Fibroblast of skin of right biceps (primary cell): ENCODE measurements at regions not wholly inside any gene's neighbourhood (a gene's known extent, or its start where the extent isn't known, plus 50 kb on each side); places are given as distances from the start of the nearest gene placed in this dataset.

ENCODE experiments used
- DNase-seq: peaks from one replicate; pipeline ENCODE4 v3.0.0-alpha.2; 2013

DNA sequence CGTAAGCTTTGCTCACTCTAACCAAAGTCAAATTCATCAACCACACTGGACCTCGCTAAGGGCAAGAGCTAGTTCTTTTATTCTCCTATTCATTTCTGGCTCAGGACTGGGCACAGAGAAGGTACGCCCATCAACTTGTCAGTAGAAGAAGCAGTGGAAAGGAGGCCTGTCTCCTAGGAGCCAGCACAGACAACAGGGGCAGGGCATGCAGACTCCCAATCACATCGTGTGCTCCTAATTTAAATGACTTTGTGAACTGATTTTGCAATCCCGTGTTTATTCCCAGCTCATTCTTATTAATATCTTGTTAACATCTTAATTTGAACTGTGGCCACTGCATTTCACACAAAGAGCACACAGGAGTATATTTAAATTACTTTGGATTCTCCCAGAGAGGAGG, 161.1 kb upstream of the BCL6 start:
- DNase-seq = no peak

GRCh38 chr3:187906920-187907319, 161.7 kb upstream of the BCL6 start:
- no peak for DNase-seq

DNA sequence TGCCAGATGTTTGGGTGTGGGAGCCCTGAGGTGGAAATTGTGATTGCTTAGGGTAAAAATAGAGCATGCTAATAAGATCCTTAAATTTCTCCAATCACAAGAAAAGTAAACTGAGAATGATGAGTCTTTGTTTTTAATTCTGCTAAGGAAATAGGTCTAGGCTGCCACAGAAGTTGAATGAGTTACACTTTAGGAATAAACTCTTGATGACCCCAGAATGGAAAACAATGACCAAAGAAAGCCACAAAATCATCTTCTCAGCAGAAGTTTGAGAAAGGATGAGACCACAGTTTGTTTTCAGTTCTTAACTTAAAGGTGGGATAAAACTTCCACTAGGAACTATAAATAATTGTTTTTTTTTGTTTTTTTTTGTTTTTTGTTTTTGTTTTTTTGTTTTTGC, 164.6 kb upstream of the BCL6 start:
- peak; percentile 34 for DNase-seq

GRCh38 chr3:187912007-187912406, 166.7 kb upstream of the BCL6 start:
- no peak for DNase-seq

- DNase-seq = peak; percentile 35
These were observed 168.4 kb upstream of the BCL6 start for GRCh38 chr3:187913617-187914033.

- DNase-seq = no peak
These were observed 169.0 kb upstream of the BCL6 start for GRCh38 chr3:187914231-187914630.

DNA sequence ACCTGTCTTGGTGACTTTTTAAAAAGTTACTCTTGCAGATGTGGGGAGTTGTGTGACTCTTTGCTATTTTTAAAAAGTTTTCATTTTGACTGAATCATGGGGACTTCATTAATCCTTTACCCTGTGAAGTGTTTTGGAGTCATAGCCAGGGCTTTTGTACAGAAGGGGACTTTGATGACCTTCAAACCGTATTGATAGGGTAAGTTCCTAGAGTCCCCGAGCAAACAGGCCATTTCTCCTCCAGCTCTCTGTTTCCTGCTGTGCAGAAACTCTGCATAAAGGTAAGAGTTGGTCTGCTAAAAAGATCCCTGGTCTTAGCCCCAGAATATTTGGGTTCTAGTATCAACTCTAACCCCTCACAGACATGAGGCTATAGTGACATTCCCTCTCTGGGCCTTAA, 170.8 kb upstream of the BCL6 start:
- DNase-seq = no peak

DNA sequence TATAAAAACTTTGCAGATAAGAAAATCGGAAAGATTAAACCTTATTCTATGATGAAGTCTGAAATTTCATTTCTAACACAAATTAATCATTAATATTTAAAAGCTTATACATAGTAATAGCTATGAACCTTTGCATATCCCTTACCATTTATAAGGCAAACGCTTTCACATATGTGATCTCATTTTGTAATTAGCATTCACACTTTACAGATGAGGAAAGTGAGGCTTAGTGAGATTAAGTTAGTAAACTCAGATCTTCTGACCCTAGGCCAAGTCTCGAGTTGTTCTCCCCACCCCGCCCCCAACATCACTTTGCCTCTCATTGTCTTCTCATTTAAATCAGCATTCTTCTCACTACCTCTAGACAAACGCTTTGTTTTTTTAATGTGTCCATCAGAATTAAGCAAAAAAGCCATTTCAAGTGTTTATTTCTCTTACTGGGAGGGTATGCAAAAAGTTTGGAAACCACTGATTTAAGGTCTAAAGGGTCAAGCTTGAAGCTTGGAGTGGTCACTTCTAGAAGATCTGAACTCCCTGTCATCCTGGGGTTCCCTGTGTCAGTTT, 172.9 kb upstream of the BCL6 start:
- no peak for DNase-seq

DNA sequence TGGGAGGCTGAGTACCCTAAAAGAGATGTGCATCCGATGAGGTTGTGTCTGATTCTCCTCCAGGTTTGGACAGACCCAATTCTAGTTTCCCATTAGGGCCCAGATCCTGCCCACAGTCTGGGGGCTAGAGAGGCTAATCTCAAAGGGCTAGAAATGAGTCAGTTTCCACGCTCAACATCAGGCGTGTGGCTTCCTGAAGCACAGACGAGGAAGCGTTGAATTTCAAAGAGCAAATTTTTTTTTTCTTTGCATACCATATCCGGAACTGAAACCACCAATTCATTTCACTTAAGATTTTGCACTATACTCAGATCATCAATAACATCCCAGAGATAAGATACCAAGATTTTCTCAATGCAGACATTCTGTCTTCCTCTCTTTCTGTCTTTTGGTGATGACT, 173.8 kb upstream of the BCL6 start:
- DNase-seq = no peak

- DNase-seq = no peak
These were observed 174.3 kb upstream of the BCL6 start for GRCh38 chr3:187919544-187919943.

DNA sequence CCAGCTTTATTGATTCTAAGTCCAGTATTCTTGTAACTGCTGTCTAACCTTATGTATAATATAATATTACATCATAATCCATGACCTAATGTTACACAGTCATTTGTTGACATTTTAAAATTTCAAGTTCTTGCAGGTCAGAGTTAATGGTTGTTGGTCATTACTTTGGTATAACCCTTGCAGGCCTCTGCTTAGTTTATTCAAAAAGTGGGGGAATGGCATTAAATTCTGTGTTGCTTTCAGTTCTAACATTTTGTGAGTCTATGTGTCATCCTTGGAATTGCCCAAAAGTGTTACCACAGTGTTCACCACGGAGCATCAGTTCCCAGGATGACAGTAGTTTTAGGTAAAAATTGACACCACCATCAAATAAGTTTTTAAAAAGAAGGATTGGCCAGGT, 174.8 kb upstream of the BCL6 start:
- DNase-seq = no peak

- peak; percentile 40 for DNase-seq
These were observed 175.6 kb upstream of the BCL6 start for GRCh38 chr3:187920913-187921312.

DNA sequence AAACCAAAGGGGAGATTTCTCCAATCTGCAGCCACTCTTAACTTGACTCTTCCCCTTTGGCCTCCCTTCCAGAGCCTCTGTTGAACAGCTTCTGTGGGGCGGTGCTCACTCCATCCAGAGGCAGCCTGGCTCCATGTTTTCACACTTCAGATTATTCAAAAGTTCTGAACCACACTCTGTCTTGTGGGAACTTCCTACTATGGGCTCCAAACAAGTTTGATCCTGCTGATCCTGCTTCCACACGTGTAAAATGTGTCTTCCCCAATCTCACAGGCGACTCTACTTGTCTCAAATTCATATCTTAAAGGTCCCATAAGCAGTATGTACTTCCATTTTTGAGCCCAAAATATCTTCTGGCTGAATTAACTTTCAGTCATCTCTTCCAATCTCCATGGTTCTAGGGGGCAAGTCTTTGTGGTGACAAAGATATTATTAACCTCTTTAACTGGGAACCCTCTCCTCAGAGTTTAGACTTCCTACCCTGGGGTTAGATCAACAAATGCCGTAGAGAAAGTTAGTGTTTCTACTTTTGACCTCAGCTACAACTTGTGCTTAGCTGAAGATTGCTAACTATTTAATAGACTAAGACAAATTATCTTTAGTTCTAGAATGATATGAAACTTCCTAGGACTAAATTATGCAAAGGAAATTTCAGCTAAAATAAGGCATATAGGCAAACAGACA, 176.3 kb upstream of the BCL6 start:
- DNase-seq = no peak

DNA sequence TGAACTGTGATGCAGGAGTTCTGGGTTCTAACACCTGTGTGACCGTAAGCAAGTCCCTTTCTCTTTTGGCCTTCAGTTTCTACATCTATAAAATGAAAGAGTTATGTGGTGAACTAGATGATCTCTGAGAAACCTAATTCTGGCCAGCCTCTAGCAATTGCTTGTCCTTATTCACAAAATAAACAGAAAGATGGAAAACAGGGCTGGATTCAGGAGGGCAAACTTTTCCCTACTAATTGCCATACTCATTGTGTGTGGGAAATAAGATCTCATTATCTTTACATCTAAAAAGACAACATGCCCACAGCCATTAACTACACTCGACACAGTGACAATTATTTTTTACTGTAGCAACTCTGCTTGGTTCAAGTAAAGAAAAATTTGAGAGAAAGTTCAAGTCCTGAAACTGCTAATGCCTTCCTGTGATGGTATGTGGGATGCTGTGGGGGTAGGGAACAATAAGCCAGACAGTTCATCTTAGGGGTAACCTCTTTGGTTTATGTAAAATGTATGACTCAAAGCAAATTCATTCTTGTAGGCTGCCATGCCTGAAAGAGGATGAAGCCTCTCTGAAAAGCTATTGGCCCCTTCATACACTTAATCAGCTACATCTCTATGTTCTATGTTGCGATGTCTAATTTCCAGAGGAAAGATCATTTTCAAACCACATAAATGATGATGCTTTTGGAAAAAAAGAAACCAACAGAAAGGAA, 177.6 kb upstream of the BCL6 start:
- peak; percentile 89 for DNase-seq

GRCh38 chr3:187924651-187925050, 179.4 kb upstream of the BCL6 start:
- DNase-seq = no peak

DNA sequence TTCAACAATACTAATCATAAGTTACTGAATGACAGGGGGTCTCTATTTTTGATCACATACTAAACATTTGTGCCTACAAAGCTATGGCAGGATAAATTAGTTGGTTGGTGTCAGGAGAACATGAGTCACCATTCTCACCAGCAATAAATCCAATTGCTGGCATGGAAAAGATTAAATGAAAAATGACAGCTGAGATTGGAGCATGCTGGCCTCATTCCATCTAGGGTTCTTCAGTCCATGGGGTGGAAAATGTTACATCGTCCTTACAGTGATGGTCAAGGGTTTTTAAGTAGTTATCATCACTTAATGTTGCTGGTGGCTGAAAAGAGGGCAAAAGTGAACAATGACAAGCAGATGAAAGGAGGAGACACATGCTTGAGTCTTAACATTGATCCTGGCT, 180.1 kb upstream of the BCL6 start:
- DNase-seq = no peak

DNA sequence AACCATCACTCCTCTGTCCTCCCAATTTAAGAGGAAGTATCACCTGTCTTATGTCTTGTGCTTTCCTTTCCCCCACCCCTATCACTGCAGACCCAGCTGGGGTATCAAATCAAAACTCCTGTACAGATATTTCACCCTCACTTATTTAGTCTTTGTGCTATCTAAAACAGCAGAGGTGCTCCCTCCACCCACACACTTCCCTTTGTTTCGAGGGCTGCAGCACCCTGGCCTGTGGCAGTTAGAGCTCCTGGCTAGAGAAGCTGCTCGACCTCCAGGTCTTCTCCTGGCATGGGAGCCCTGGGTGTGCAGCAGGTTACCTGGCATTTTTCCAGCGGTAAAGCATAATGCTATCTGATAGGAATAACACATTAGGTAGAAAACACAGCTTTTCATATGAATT, 181.4 kb upstream of the BCL6 start:
- DNase-seq = no peak

GRCh38 chr3:187927565-187927964, 182.3 kb upstream of the BCL6 start:
- DNase-seq = no peak

- DNase-seq = no peak
These were observed 184.0 kb upstream of the BCL6 start for GRCh38 chr3:187929112-187929816.

- DNase-seq = no peak
These were observed 184.8 kb upstream of the BCL6 start for GRCh38 chr3:187930021-187930420.

GRCh38 chr3:187931101-187931500, 185.8 kb upstream of the BCL6 start:
- no peak for DNase-seq

- no peak for DNase-seq
These were observed 186.6 kb upstream of the BCL6 start for GRCh38 chr3:187931770-187932278.

DNA sequence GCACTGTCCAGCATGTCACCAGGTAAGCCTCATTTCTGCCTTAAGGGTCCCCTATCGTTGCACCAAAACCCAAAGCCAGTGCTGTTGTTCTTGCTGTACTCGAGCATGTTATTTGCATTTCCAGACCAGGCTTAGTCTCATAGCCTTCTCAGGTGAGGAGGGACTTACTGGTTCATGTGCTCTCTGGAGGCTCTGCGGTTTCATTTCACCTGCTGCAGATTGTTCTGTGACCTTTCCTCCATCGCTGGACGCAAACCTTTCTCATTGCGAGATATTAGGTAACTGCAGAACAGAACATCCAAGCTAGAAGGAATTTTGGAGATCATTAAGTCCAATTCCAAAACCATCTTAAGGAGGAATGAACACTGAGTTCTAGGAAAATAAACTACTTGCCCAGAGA, 187.3 kb upstream of the BCL6 start:
- DNase-seq = no peak
